SJCRH30 (cell line): ENCODE measurements at regions not wholly inside any gene's neighbourhood (a gene's known extent, or its start where the extent isn't known, plus 50 kb on each side); places are given as distances from the start of the nearest gene placed in this dataset.

Experiments used
- DNase-seq, 2 experiments: peaks; one replicate each; pipeline ENCODE4 v3.0.0-alpha.2; 2015 to 2020
- H3K27ac ChIP-seq: fragments of 250-450 bp; sonication (Bioruptor Pico); 2 replicates; pipeline ENCODE4 v1.5.1; 2020; ENCODE audit warnings: mild to moderate bottlenecking, moderate library complexity
- H3K27me3 ChIP-seq: fragments of 250-450 bp; sonication (Bioruptor Pico); 2 replicates; pipeline ENCODE4 v1.5.1; 2020; ENCODE audit warnings: mild to moderate bottlenecking, moderate library complexity
- H3K36me3 ChIP-seq: fragments of 250-450 bp; sonication (Bioruptor Pico); 2 replicates; pipeline ENCODE4 v1.5.1; 2020; ENCODE audit warnings: mild to moderate bottlenecking, moderate library complexity
- H3K4me1 ChIP-seq: fragments of 250-450 bp; sonication (Bioruptor Pico); 2 replicates; pipeline ENCODE4 v1.5.1; 2020; ENCODE audit warnings: mild to moderate bottlenecking, moderate library complexity
- H3K4me3 ChIP-seq: fragments of 250-450 bp; sonication (Bioruptor Pico); 2 replicates; pipeline ENCODE4 v1.5.1; 2020; ENCODE audit warnings: mild to moderate bottlenecking, moderate library complexity
- H3K9me3 ChIP-seq: fragments of 250-450 bp; sonication (Bioruptor Pico); replicated peaks from 2 replicates; pipeline ENCODE4 v1.5.1; 2020; ENCODE audit warnings: mild to moderate bottlenecking, moderate library complexity

- no peaks in the 10 kb centered on the region for H3K4me1 ChIP-seq
- DNase-seq: no peak
These were observed 705.9 kb downstream of the CCDC85A start for GRCh38 chr2:56889738-56890137.

GRCh38 chr2:56892382-56892781 lies 708.6 kb downstream of the CCDC85A start:
- Histone ChIP-seq H3K27me3 (0 out of 2 replicates have a peak, but pooled peaks cover 3% of the 10 kb centered on the region), H3K36me3 (no peaks in the 10 kb centered on the region), H3K4me3 (no peak overlapping the region), H3K27ac (no peak overlapping the region), H3K4me1 (no peaks in the 10 kb centered on the region), H3K9me3 (no peaks in the 10 kb centered on the region)
- no peak for DNase-seq

More at GRCh38 chr2:56889738-56890137, 705.9 kb downstream of the CCDC85A start:
- Histone ChIP-seq H3K9me3 (no peaks in the 10 kb centered on the region), H3K4me3 (no peak overlapping the region), H3K27ac (no peak overlapping the region), H3K27me3 (0 out of 2 replicates have a peak, but pooled peaks cover 3% of the 10 kb centered on the region), H3K36me3 (no peaks in the 10 kb centered on the region)

GRCh38 chr2:56898986-56899385 lies 715.2 kb downstream of the CCDC85A start:
- no peaks in the 10 kb centered on the region for H3K36me3 ChIP-seq
- H3K4me3 ChIP-seq: no peak overlapping the region
- no peak overlapping the region for H3K27ac ChIP-seq
- no peaks in the 10 kb centered on the region for H3K4me1 ChIP-seq
- no peak for DNase-seq
- H3K9me3 ChIP-seq: no peaks in the 10 kb centered on the region
- no peaks in the 10 kb centered on the region for H3K27me3 ChIP-seq

GRCh38 chr2:56912490-56912889 lies 728.7 kb downstream of the CCDC85A start:
- H3K4me3 ChIP-seq: no peak overlapping the region
- peak in 1 of 2 experiments; percentile 8 for DNase-seq
- H3K4me1 ChIP-seq: no peaks in the 10 kb centered on the region; the same call in 1 of the 2 replicates
- no peaks in the 10 kb centered on the region for H3K27me3 ChIP-seq
- no peak overlapping the region for H3K27ac ChIP-seq
- H3K9me3 ChIP-seq: no peaks in the 10 kb centered on the region
- H3K36me3 ChIP-seq: no peaks in the 10 kb centered on the region

- no peak overlapping the region for H3K4me3 ChIP-seq
- no peaks in the 10 kb centered on the region for H3K9me3 ChIP-seq
- no peaks in the 10 kb centered on the region for H3K36me3 ChIP-seq
- H3K27me3 ChIP-seq: peaks cover 12% of the 10 kb centered on the region; the same call in 1 of the 2 replicates
- no peak for DNase-seq
- no peak overlapping the region for H3K27ac ChIP-seq
- H3K4me1 ChIP-seq: no peaks in the 10 kb centered on the region
These were observed 735.0 kb downstream of the CCDC85A start for GRCh38 chr2:56918790-56919189.

GRCh38 chr2:56933976-56934375 lies 750.2 kb downstream of the CCDC85A start:
- Histone ChIP-seq H3K36me3 (no peaks in the 10 kb centered on the region), H3K9me3 (no peaks in the 10 kb centered on the region), H3K4me3 (no peak overlapping the region), H3K27ac (no peak overlapping the region), H3K4me1 (no peaks in the 10 kb centered on the region), H3K27me3 (no peaks in the 10 kb centered on the region)
- no peak for DNase-seq

GRCh38 chr2:56934866-56935265 lies 751.1 kb downstream of the CCDC85A start:
- Histone ChIP-seq H3K4me1 (no peaks in the 10 kb centered on the region), H3K9me3 (no peaks in the 10 kb centered on the region), H3K36me3 (no peaks in the 10 kb centered on the region), H3K4me3 (no peak overlapping the region), H3K27ac (no peak overlapping the region), H3K27me3 (no peaks in the 10 kb centered on the region)
- DNase-seq: no peak

- Histone ChIP-seq H3K4me1 (no peaks in the 10 kb centered on the region), H3K36me3 (no peaks in the 10 kb centered on the region), H3K4me3 (no peak overlapping the region), H3K27me3 (peaks cover 3% of the 10 kb centered on the region; the same call in 1 of the 2 replicates), H3K9me3 (no peaks in the 10 kb centered on the region), H3K27ac (no peak overlapping the region)
- DNase-seq: no peak
These were observed 756.3 kb downstream of the CCDC85A start for GRCh38 chr2:56940054-56940453.

GRCh38 chr2:56952871-56953270 lies 769.1 kb downstream of the CCDC85A start:
- H3K4me3 ChIP-seq: no peak overlapping the region
- DNase-seq: no peak
- H3K27ac ChIP-seq: no peak overlapping the region
- no peaks in the 10 kb centered on the region for H3K9me3 ChIP-seq
- H3K4me1 ChIP-seq: no peaks in the 10 kb centered on the region
- no peaks in the 10 kb centered on the region for H3K27me3 ChIP-seq
- no peaks in the 10 kb centered on the region for H3K36me3 ChIP-seq

- Histone ChIP-seq H3K36me3 (no peaks in the 10 kb centered on the region), H3K27me3 (0 out of 2 replicates have a peak, but pooled peaks cover 4% of the 10 kb centered on the region), H3K9me3 (0 out of 2 replicates have a peak, but pooled peaks cover 3% of the 10 kb centered on the region), H3K4me1 (no peaks in the 10 kb centered on the region), H3K27ac (no peak overlapping the region), H3K4me3 (no peak overlapping the region)
- no peak for DNase-seq
These were observed 776.8 kb downstream of the CCDC85A start for GRCh38 chr2:56960581-56960980.

- no peak for DNase-seq
- H3K4me3 ChIP-seq: no peak overlapping the region
- no peak overlapping the region for H3K27ac ChIP-seq
- 0 out of 2 replicates have a peak, but pooled peaks cover 5% of the 10 kb centered on the region for H3K27me3 ChIP-seq
- no peaks in the 10 kb centered on the region for H3K36me3 ChIP-seq
- 0 out of 2 replicates have a peak, but pooled peaks cover 3% of the 10 kb centered on the region for H3K9me3 ChIP-seq
- no peaks in the 10 kb centered on the region for H3K4me1 ChIP-seq
These were observed 778.9 kb downstream of the CCDC85A start for GRCh38 chr2:56962673-56963072.

GRCh38 chr2:56969513-56969912 lies 785.7 kb downstream of the CCDC85A start:
- Histone ChIP-seq H3K36me3 (no peaks in the 10 kb centered on the region), H3K27me3 (0 out of 2 replicates have a peak, but pooled peaks cover 5% of the 10 kb centered on the region), H3K4me3 (no peak overlapping the region), H3K9me3 (no peaks in the 10 kb centered on the region), H3K27ac (no peak overlapping the region), H3K4me1 (no peaks in the 10 kb centered on the region)
- no peak for DNase-seq

- H3K27me3 ChIP-seq: no peaks in the 10 kb centered on the region
- no peak overlapping the region for H3K4me3 ChIP-seq
- H3K36me3 ChIP-seq: no peaks in the 10 kb centered on the region
- DNase-seq: no peak
- H3K9me3 ChIP-seq: no peaks in the 10 kb centered on the region
- H3K4me1 ChIP-seq: no peaks in the 10 kb centered on the region
- no peak overlapping the region for H3K27ac ChIP-seq
These were observed 787.7 kb downstream of the CCDC85A start for GRCh38 chr2:56971383-56971974.

- Histone ChIP-seq H3K36me3 (no peaks in the 10 kb centered on the region), H3K9me3 (0 out of 2 replicates have a peak, but pooled peaks cover 3% of the 10 kb centered on the region), H3K27me3 (no peaks in the 10 kb centered on the region), H3K4me1 (no peaks in the 10 kb centered on the region), H3K27ac (no peak overlapping the region), H3K4me3 (no peak overlapping the region)
- no peak for DNase-seq
These were observed 797.8 kb downstream of the CCDC85A start for GRCh38 chr2:56981554-56981953.

- Histone ChIP-seq H3K36me3 (no peaks in the 10 kb centered on the region), H3K27ac (no peak overlapping the region), H3K9me3 (no peaks in the 10 kb centered on the region), H3K4me1 (no peaks in the 10 kb centered on the region), H3K4me3 (no peak overlapping the region), H3K27me3 (no peaks in the 10 kb centered on the region)
- no peak for DNase-seq
These were observed 801.8 kb downstream of the CCDC85A start for GRCh38 chr2:56985609-56986008.

- H3K27me3 ChIP-seq: no peaks in the 10 kb centered on the region
- no peak for DNase-seq
- H3K4me3 ChIP-seq: no peak overlapping the region
- H3K27ac ChIP-seq: no peak overlapping the region
- H3K9me3 ChIP-seq: no peaks in the 10 kb centered on the region
- H3K4me1 ChIP-seq: no peaks in the 10 kb centered on the region
- H3K36me3 ChIP-seq: no peaks in the 10 kb centered on the region
These were observed 838.7 kb downstream of the CCDC85A start for GRCh38 chr2:57022496-57022895.
